Right lobe of liver (tissue), 6 donors: ENCODE measurements at regions not wholly inside any gene's neighbourhood (a gene's known extent, or its start where the extent isn't known, plus 50 kb on each side); places are given as distances from the start of the nearest gene placed in this dataset.
A peak's percentile ranks its signal among the peaks of the same experiment; 100 is the strongest.

ENCODE experiments used
- ATAC-seq, 4 donors: fragments of 200-7000 bp; cut with Tn5 transposase; one replicate each; pipeline ENCODE4 v1.9.1; 2020; ENCODE audit warnings: mild to moderate bottlenecking in 4 of 4, moderate library complexity in 4 of 4
- DNase-seq, 3 donors: peaks; one replicate each; pipeline ENCODE4 v3.0.0-alpha.2; 2020
- H3K27ac ChIP-seq, 3 donors: fragments of 200-600 bp; one replicate each; pipeline ENCODE4 v1.8.0; 2022
- H3K27me3 ChIP-seq, 2 donors: fragments of 200-600 bp; one replicate each; pipeline ENCODE4 v1.8.0; 2022
- H3K36me3 ChIP-seq, 4 donors: fragments of 200-600 bp; sonication (generic) in 1 of 4; one replicate each; pipeline versions ENCODE4 v1.5.1 to v1.8.0; 2017 to 2022; ENCODE audit warnings: control low read depth in 1 of 4
- H3K4me1 ChIP-seq, 4 donors: fragments of 200-600 bp; sonication (generic) in 1 of 4; one replicate each; pipeline versions ENCODE4 v1.5.1 to v1.8.0; 2017 to 2022; ENCODE audit warnings: control low read depth in 1 of 4
- H3K4me3 ChIP-seq, 3 donors: fragments of 200-600 bp; one replicate each; pipeline ENCODE4 v1.8.0; 2022
- H3K9me3 ChIP-seq, 4 donors: fragments of 200-600 bp; sonication (generic) in 1 of 4; one replicate each; pipeline versions ENCODE4 v1.5.1 to v1.8.0; 2017 to 2022; ENCODE audit warnings: control low read depth in 1 of 4
- CTCF ChIP-seq, 4 donors: fragments of 200-600 bp in 3 of 4; fragments of 450-650 bp in 1 of 4; IDR thresholded peaks; one replicate each; pipeline versions ENCODE4 v1.5.1 to v1.8.0; 2016 to 2022; ENCODE audit warnings: antibody characterized with exemption in 4 of 4, mild to moderate bottlenecking in 2 of 4
- POLR2A ChIP-seq: fragments of 450-650 bp; IDR thresholded peaks from one replicate; pipeline ENCODE4 v1.6.1; 2017; ENCODE audit warnings: antibody characterized with exemption, mild to moderate bottlenecking
- WGBS: methylation state at CpG from one replicate; pipeline ENCODE4 v1.1.6; 2018; ENCODE audit warnings: low coverage, low lambda C conversion rate; ENCODE audit not compliant: insufficient coverage; ENCODE audit errors: missing lambda C conversion rate; 5-methylcytosine and 5-hydroxymethylcytosine counted together
- intact Hi-C, 2 donors: fragments of 100-400 bp; cut with DNase I; formaldehyde crosslinking; loops; one replicate each; pipeline versions ENCODE4 v1.11.2 to v1.14.1; 2022
- donor health status: DM: no; HTN: yes; CAD: no.
- donor health status: DM: no; HTN: no; CAD: no.
- donor health status: DM: no; HTN: no; CAD: no.
- donor health status: DM: no; HTN: yes; CAD: no.
- donor health status: DM: no; HTN: yes; CAD: no.

GRCh38 chr5:50978924-50979323 lies 312.5 kb downstream of the PARP8 start:
- 77% methylated on average over 2 of the region's 2 CpGs for WGBS
- no peaks in the 10 kb centered on the region for H3K9me3 ChIP-seq
- ATAC-seq, result peak in 2 of 4 donors; percentile 22 to 53
- H3K27ac ChIP-seq, result no peak overlapping the region
- H3K4me1 ChIP-seq, result no peaks in the 10 kb centered on the region
- no peaks in the 10 kb centered on the region for H3K27me3 ChIP-seq
- H3K36me3 ChIP-seq, result no peaks in the 10 kb centered on the region
- no peak overlapping the region for H3K4me3 ChIP-seq
- no peak for DNase-seq
- TF ChIP-seq POLR2A, result no peak
- no peak for TF ChIP-seq CTCF (IDR thresholded peaks at IDR 0.05)
- intact Hi-C loops, result no loop called here

- Histone ChIP-seq H3K4me3 (no peak overlapping the region), H3K36me3 (no peaks in the 10 kb centered on the region), H3K4me1 (no peaks in the 10 kb centered on the region), H3K27me3 (no peaks in the 10 kb centered on the region), H3K9me3 (no peaks in the 10 kb centered on the region), H3K27ac (no peak overlapping the region)
- intact Hi-C loops, result no loop called here
- WGBS, result 61% methylated on average over 2 of the region's 2 CpGs
- TF ChIP-seq CTCF (IDR thresholded peaks at IDR 0.05), result no peak
- no peak for TF ChIP-seq POLR2A
- DNase-seq (no peak), ATAC-seq (no peak)
These were observed 318.2 kb downstream of the PARP8 start for GRCh38 chr5:50984640-50985039.

- ATAC-seq (no peak), DNase-seq (no peak)
- intact Hi-C loops, result no loop called here
- Histone ChIP-seq H3K4me3 (no peak overlapping the region), H3K36me3 (no peaks in the 10 kb centered on the region), H3K4me1 (no peaks in the 10 kb centered on the region), H3K27me3 (no peaks in the 10 kb centered on the region), H3K27ac (no peak overlapping the region), H3K9me3 (no peaks in the 10 kb centered on the region)
- WGBS, result 73% methylated on average over 14 of the region's 15 CpGs
- TF ChIP-seq POLR2A (no peak), CTCF (IDR thresholded peaks at IDR 0.05) (no peak)
These were observed 324.0 kb downstream of the PARP8 start for GRCh38 chr5:50990296-50990924.

- no peaks in the 10 kb centered on the region for H3K36me3 ChIP-seq
- no peaks in the 10 kb centered on the region for H3K27me3 ChIP-seq
- H3K9me3 ChIP-seq, result no peaks in the 10 kb centered on the region
- TF ChIP-seq CTCF (IDR thresholded peaks at IDR 0.05), result no peak
- TF ChIP-seq POLR2A, result no peak
- ATAC-seq (no peak), DNase-seq (no peak)
- intact Hi-C loops, result no loop called here
- H3K27ac ChIP-seq, result no peak overlapping the region
- no peaks in the 10 kb centered on the region for H3K4me1 ChIP-seq
- no peak overlapping the region for H3K4me3 ChIP-seq
- 58% methylated on average over 3 of the region's 3 CpGs for WGBS
These were observed 329.0 kb downstream of the PARP8 start for GRCh38 chr5:50995285-50995942.
